GM23248 (cell line): ENCODE measurements at regions not wholly inside any gene's neighbourhood (a gene's known extent, or its start where the extent isn't known, plus 50 kb on each side); places are given as distances from the start of the nearest gene placed in this dataset.

Experiments
- EZH2 ChIP-seq: fragments of 200-600 bp; sonication (generic); IDR thresholded peaks from 2 replicates; pipeline ENCODE4 v1.6.1; 2018; ENCODE audit warnings: antibody characterized with exemption, mild to moderate bottlenecking; ENCODE audit not compliant: insufficient read depth, poor library complexity, severe bottlenecking
- EZH2phosphoT487 ChIP-seq: fragments of 200-600 bp; sonication (generic); IDR thresholded peaks from 2 replicates; pipeline ENCODE4 v1.6.1; 2018; ENCODE audit warnings: antibody characterized with exemption, moderate library complexity, mild to moderate bottlenecking, low read depth; ENCODE audit not compliant: insufficient read depth

DNA sequence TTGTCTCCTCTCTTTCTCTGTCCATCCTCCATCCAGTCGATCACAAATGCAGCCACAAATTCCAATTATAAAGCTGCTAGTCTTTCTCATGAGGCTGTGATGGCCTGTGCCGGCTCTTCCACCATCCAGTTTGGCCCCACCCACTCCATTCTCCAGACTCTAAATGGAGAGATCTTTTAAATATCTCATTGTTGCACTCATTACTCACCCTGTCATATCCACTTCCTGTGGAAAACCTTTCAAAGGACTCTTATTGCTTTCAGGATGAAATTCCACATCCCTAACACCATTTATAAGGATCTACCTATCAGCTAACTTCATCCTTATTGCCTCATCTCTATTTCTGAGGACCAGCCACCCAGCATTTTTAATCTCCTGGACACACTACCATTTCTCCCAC is 70.6 kb downstream of the NRN1 start:
- no peak for TF ChIP-seq EZH2
- TF ChIP-seq EZH2phosphoT487, result no peak
